ENCODE measurements at regions not wholly inside any gene's neighbourhood (a gene's known extent, or its start where the extent isn't known, plus 50 kb on each side); places are given as distances from the start of the nearest gene placed in this dataset.

DNA sequence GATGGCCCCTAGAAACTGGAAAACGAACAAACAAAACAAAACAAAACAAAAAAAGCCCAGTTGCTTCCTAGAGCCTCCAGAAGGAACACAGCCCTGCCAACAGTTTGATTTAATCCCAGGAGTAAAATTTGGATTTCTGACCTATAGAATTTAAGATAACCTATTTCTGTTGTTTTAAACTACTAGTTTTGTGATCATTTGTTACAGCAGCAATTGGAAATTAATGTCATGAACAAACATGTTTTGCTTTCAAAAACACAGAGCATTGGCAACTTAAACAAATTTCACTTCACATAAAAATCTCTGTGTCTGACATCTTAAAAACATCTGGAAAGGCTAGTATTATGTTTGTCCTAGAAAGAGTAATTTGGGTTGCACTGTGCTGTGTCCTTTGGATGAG lies 437.3 kb downstream of the METTL15 start:
- 16 to 43% (median 31%) methylated on average over 1 of the region's 1 CpG for WGBS, 3 donors
- no peaks in the 10 kb centered on the region for H3K36me3 ChIP-seq (ENCODE audit: insufficient read depth in 1 of 2, low read depth in 1 of 2)
- H3K27me3 ChIP-seq (ENCODE audit: insufficient read depth in 3 of 3, low read length in 2 of 3): no peaks in the 10 kb centered on the region
- no peak overlapping the region for H3K27ac ChIP-seq
- TF ChIP-seq, protein P1, sequence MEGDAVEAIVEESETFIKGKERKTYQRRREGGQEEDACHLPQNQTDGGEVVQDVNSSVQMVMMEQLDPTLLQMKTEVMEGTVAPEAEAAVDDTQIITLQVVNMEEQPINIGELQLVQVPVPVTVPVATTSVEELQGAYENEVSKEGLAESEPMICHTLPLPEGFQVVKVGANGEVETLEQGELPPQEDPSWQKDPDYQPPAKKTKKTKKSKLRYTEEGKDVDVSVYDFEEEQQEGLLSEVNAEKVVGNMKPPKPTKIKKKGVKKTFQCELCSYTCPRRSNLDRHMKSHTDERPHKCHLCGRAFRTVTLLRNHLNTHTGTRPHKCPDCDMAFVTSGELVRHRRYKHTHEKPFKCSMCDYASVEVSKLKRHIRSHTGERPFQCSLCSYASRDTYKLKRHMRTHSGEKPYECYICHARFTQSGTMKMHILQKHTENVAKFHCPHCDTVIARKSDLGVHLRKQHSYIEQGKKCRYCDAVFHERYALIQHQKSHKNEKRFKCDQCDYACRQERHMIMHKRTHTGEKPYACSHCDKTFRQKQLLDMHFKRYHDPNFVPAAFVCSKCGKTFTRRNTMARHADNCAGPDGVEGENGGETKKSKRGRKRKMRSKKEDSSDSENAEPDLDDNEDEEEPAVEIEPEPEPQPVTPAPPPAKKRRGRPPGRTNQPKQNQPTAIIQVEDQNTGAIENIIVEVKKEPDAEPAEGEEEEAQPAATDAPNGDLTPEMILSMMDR (IDR thresholded peaks at IDR 0.05): no peak
- DNase-seq (no peak), ATAC-seq (no peak)
- H3K4me3 ChIP-seq: no peak overlapping the region
- intact Hi-C loops (cut with DNase I): no loop called here
- H3K9me3 ChIP-seq: no peaks in the 10 kb centered on the region
- no peaks in the 10 kb centered on the region for H3K4me1 ChIP-seq

DNA sequence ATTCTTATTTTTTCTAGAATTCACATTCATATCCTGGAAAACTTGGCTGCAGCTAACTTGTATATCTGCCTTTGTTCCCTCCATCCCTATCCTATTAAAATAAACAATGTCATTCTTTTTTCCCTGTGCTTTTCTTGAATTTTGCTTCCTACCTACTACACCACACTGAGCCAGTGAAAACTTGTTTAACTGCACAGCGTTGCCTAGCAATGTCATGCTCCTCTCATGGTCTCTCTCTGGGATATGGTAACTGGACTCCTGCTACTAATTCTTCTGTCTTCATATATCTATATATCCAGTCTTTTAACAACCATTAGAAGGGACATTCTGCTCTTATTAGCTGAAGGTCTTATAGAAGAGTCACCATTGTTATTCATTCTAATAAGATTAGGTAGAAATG lies 434.4 kb downstream of the METTL15 start:
- no peaks in the 10 kb centered on the region for H3K27me3 ChIP-seq (ENCODE audit: insufficient read depth in 3 of 3, low read length in 2 of 3)
- intact Hi-C loops (cut with DNase I): no loop called here
- ATAC-seq (no peak), DNase-seq (no peak)
- WGBS, 3 donors: 17 to 28% (median 25%) methylated on average over 1 of the region's 1 CpG
- no peaks in the 10 kb centered on the region for H3K36me3 ChIP-seq (ENCODE audit: insufficient read depth in 1 of 2, low read depth in 1 of 2)
- H3K27ac ChIP-seq: no peak overlapping the region
- H3K4me1 ChIP-seq: no peaks in the 10 kb centered on the region
- TF ChIP-seq, protein P1 (IDR thresholded peaks at IDR 0.05): no peak
- no peaks in the 10 kb centered on the region for H3K9me3 ChIP-seq
- H3K4me3 ChIP-seq: no peak overlapping the region

DNA sequence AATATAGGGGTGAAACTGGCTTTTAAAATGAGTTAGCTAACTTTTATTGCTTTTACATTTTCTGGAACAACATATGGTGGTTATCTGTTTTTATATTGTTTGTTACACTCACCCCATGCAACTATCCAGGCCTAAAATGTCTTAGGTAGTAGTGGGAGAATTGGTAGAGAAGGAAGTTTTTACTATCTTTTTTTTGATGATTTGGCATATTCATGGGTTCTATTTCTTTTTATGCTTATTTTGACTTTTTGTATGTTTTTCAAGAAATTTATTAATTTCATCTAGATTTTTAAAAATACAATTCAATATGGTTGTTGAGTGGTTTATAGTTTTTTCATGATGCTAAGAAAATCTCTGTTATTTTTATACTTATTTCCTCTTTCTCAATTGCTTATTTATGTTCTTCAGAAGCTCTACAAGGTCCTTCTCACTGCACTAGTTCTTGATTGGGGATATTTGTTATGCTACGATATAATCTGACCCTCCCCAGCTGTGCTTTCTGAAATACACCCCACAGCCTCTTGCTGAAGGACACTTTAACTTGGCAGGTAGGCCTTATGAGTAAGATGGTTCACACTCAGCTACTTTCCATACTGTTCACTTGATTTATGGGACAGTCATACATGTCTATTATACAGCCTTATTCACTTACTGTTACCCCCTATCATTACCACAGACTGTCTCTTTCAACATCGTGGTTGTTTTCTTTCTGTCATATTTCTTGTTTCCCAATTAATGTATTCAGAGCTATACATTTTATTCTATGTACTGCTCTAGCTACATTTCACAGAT lies 431.2 kb downstream of the METTL15 start:
- Histone ChIP-seq H3K4me1 (no peaks in the 10 kb centered on the region), H3K27ac (no peak overlapping the region), H3K27me3 (ENCODE audit: insufficient read depth in 3 of 3, low read length in 2 of 3) (no peaks in the 10 kb centered on the region), H3K4me3 (no peak overlapping the region), H3K9me3 (no peaks in the 10 kb centered on the region), H3K36me3 (ENCODE audit: insufficient read depth in 1 of 2, low read depth in 1 of 2) (no peaks in the 10 kb centered on the region)
- WGBS, 3 donors: 53 to 68% (median 61%) methylated on average over 2 of the region's 2 CpGs
- DNase-seq (no peak), ATAC-seq (no peak)
- intact Hi-C loops (cut with DNase I): no loop called here
- TF ChIP-seq, protein P1 (IDR thresholded peaks at IDR 0.05): no peak

DNA sequence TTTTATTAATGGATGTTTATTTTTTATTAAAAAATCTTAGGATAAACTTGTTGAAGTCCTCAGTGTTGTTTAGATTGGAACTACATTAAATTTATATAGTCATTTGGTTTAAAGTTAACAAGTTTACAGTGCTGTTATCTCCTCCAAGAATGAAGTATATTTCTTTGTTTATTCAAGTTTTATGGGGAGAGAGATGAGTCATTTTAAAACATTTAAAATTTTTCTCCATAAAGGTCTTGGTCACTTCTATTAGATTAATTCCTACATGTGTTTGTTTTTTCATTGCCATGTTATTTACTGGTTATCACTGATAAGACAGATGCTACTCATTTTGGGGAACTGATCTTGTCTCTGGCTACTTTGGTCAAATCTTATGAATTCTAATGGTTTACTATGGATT lies 429.6 kb downstream of the METTL15 start:
- no peak overlapping the region for H3K4me3 ChIP-seq
- no peaks in the 10 kb centered on the region for H3K9me3 ChIP-seq
- H3K4me1 ChIP-seq: no peaks in the 10 kb centered on the region
- ATAC-seq: no peak
- TF ChIP-seq, protein P1 (IDR thresholded peaks at IDR 0.05): no peak
- intact Hi-C loops (cut with DNase I): no loop called here
- H3K27ac ChIP-seq: no peak overlapping the region
- no peak for DNase-seq
- no peaks in the 10 kb centered on the region for H3K27me3 ChIP-seq (ENCODE audit: insufficient read depth in 3 of 3, low read length in 2 of 3)
- H3K36me3 ChIP-seq (ENCODE audit: insufficient read depth in 1 of 2, low read depth in 1 of 2): no peaks in the 10 kb centered on the region

Measured in psoas muscle (tissue), 7 donors.